ENCODE measurements at regions not wholly inside any gene's neighbourhood (a gene's known extent, or its start where the extent isn't known, plus 50 kb on each side); places are given as distances from the start of the nearest gene placed in this dataset.

DNA sequence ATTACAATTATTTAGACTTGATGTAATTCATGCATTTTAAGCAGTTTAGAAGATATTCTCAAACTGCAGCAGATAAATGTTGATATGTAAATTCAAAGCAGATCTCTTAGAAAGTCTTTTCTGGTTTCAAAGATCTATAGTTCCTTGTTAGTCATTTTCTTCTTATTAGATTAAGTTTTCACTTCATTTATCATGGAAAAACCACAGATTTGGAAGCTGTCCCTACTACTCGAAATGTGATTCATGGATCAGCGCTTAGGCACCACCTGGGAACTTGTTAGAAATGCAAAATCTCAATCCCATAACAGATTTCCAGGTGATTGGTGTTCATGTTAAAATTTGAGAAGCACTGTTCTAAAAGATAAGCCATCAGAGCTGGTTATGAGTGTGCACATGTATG lies 92.8 kb upstream of the CDH2 start:
- TF ChIP-seq, protein P1, sequence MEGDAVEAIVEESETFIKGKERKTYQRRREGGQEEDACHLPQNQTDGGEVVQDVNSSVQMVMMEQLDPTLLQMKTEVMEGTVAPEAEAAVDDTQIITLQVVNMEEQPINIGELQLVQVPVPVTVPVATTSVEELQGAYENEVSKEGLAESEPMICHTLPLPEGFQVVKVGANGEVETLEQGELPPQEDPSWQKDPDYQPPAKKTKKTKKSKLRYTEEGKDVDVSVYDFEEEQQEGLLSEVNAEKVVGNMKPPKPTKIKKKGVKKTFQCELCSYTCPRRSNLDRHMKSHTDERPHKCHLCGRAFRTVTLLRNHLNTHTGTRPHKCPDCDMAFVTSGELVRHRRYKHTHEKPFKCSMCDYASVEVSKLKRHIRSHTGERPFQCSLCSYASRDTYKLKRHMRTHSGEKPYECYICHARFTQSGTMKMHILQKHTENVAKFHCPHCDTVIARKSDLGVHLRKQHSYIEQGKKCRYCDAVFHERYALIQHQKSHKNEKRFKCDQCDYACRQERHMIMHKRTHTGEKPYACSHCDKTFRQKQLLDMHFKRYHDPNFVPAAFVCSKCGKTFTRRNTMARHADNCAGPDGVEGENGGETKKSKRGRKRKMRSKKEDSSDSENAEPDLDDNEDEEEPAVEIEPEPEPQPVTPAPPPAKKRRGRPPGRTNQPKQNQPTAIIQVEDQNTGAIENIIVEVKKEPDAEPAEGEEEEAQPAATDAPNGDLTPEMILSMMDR (IDR thresholded peaks at IDR 0.05), result no peak

- TF ChIP-seq, protein P1 (IDR thresholded peaks at IDR 0.05), result no peak
Measured at GRCh38 chr18:28267878-28268625, 91.1 kb upstream of the CDH2 start.

DNA sequence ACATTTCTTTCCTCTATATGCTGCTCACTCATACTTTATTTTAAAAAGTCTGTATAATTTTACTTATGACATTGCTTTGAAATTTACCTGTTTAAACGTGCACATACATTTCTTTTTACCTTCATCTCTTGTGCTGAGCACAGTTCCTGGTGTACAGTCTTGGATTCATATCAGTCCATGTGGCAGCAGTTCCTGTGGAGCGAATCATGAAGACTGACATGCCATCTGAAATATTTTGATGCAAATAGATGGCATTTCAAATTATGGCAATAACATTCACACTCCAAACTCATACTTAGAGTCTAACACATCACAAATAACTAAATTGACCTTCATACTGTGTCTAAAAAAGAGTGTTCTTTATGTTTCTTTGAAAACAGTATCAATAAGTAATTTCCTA lies 90.3 kb upstream of the CDH2 start:
- TF ChIP-seq, protein P1 (IDR thresholded peaks at IDR 0.05), result no peak

DNA sequence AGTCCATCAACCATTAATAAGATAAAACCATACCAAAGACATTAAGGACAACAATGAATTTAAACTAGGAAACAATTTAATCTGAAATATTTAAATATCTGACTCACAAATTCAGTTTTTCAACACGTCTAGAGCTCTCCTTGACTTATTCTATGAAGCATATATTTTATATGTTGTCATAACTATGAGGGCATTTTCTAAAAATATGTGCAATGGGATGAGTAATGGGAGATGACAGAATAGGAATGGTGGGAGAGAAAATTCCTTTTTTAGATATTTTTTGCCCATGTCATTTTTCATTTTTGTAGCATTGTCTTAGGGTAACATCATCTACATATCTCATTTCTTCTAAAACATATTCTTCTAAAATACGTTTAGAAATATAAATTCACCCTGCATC lies 79.2 kb upstream of the CDH2 start:
- TF ChIP-seq, protein P1 (IDR thresholded peaks at IDR 0.05), result no peak

GRCh38 chr18:28248653-28249052 lies 71.7 kb upstream of the CDH2 start:
- TF ChIP-seq, protein P1 (IDR thresholded peaks at IDR 0.05), result no peak

- TF ChIP-seq, protein P1 (IDR thresholded peaks at IDR 0.05), result no peak
Measured at GRCh38 chr18:28236487-28236886, 59.6 kb upstream of the CDH2 start.
